ENCODE measurements at regions not wholly inside any gene's neighbourhood (a gene's known extent, or its start where the extent isn't known, plus 50 kb on each side); places are given as distances from the start of the nearest gene placed in this dataset.

DNA sequence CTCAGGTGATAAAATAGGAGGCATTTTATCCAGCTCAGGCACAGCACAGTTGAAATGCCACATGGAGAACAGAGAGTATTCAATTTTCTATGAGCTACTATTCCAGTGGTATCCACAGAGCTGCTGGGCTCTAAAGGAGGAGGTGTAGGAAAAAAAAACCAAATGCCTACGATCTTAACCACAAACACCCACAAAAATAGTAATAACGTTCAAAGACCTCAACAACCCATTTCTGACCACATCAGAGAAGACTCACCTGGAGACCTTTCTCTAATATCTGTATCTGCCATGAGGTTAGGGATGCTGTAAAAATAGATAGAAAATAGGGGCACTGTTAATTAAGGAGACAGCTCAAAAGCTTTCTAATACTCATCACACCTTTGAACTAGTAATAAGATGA, 294.6 kb upstream of the PARD3B start:
- TF ChIP-seq CHD4 (IDR thresholded peaks at IDR 0.05; ENCODE audit: borderline replicate concordance, low read length) (no peak), ZNF503 (CRISPR knock-in tag; IDR thresholded peaks at IDR 0.05) (no peak), U2AF2 (IDR thresholded peaks at IDR 0.05; ENCODE audit: low read depth, low read length) (no peak), FOXJ3 (CRISPR knock-in tag; IDR thresholded peaks at IDR 0.05; ENCODE audit: borderline replicate concordance) (no peak), MZF1 (CRISPR knock-in tag; IDR thresholded peaks at IDR 0.05; ENCODE audit: borderline replicate concordance) (no peak), HNF4A (CRISPR knock-in tag; IDR thresholded peaks at IDR 0.05) (no peak)
- TF ChIP-seq, protein P1, sequence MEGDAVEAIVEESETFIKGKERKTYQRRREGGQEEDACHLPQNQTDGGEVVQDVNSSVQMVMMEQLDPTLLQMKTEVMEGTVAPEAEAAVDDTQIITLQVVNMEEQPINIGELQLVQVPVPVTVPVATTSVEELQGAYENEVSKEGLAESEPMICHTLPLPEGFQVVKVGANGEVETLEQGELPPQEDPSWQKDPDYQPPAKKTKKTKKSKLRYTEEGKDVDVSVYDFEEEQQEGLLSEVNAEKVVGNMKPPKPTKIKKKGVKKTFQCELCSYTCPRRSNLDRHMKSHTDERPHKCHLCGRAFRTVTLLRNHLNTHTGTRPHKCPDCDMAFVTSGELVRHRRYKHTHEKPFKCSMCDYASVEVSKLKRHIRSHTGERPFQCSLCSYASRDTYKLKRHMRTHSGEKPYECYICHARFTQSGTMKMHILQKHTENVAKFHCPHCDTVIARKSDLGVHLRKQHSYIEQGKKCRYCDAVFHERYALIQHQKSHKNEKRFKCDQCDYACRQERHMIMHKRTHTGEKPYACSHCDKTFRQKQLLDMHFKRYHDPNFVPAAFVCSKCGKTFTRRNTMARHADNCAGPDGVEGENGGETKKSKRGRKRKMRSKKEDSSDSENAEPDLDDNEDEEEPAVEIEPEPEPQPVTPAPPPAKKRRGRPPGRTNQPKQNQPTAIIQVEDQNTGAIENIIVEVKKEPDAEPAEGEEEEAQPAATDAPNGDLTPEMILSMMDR (CRISPR knock-in tag; IDR thresholded peaks at IDR 0.05), result no peak
